HG03039 (cell line): ENCODE measurements at regions not wholly inside any gene's neighbourhood (a gene's known extent, or its start where the extent isn't known, plus 50 kb on each side); places are given as distances from the start of the nearest gene placed in this dataset.
"Not testable (repeated sequence)": the region's sequence is repeated elsewhere in the genome, so short reads cannot be mapped to it uniquely, and the experiment has no call there.

Experiments used
- ATAC-seq: cut with Tn5 transposase; IDR thresholded peaks from one replicate; pipeline ENCODE4 v1.9.1; 2021; ENCODE audit warnings: mild to moderate bottlenecking, moderate library complexity; ENCODE audit not compliant: unreplicated experiment

GRCh38 chr10:34016576-34016975 lies 682.1 kb upstream of the NRP1 start:
- no peak for ATAC-seq

- ATAC-seq, result no peak
These were observed 681.2 kb upstream of the NRP1 start for GRCh38 chr10:34015700-34016099.

- ATAC-seq, result no peak
These were observed 678.8 kb upstream of the NRP1 start for GRCh38 chr10:34013235-34013634.

GRCh38 chr10:34010891-34011290 lies 676.4 kb upstream of the NRP1 start:
- no peak for ATAC-seq

- not testable (repeated sequence) for ATAC-seq
These were observed 675.8 kb upstream of the NRP1 start for GRCh38 chr10:34010228-34010627.

- ATAC-seq, result no peak
These were observed 674.2 kb upstream of the NRP1 start for GRCh38 chr10:34008656-34009055.

- no peak for ATAC-seq
These were observed 672.0 kb upstream of the NRP1 start for GRCh38 chr10:34006471-34006870.

- ATAC-seq, result no peak
These were observed 669.1 kb upstream of the NRP1 start for GRCh38 chr10:34003561-34003960.

- no peak for ATAC-seq
These were observed 668.4 kb upstream of the NRP1 start for GRCh38 chr10:34002896-34003295.

- ATAC-seq, result no peak
These were observed 667.4 kb upstream of the NRP1 start for GRCh38 chr10:34001831-34002230.

GRCh38 chr10:34001087-34001580 lies 666.7 kb upstream of the NRP1 start:
- ATAC-seq, result no peak

- ATAC-seq, result no peak
These were observed 659.5 kb upstream of the NRP1 start for GRCh38 chr10:33993917-33994316.

GRCh38 chr10:33991924-33992323 lies 657.5 kb upstream of the NRP1 start:
- no peak for ATAC-seq

GRCh38 chr10:33986515-33986914 lies 652.0 kb upstream of the NRP1 start:
- no peak for ATAC-seq

- no peak for ATAC-seq
These were observed 651.5 kb upstream of the NRP1 start for GRCh38 chr10:33986016-33986415.

GRCh38 chr10:33982995-33983394 lies 648.5 kb upstream of the NRP1 start:
- no peak for ATAC-seq

GRCh38 chr10:33981301-33981700 lies 646.8 kb upstream of the NRP1 start:
- no peak for ATAC-seq

- no peak for ATAC-seq
These were observed 644.7 kb upstream of the NRP1 start for GRCh38 chr10:33979195-33979594.

- ATAC-seq, result no peak
These were observed 641.0 kb upstream of the NRP1 start for GRCh38 chr10:33975481-33975880.

GRCh38 chr10:33974976-33975478 lies 640.6 kb upstream of the NRP1 start:
- no peak for ATAC-seq

GRCh38 chr10:33968983-33969382 lies 634.5 kb upstream of the NRP1 start:
- no peak for ATAC-seq

- ATAC-seq, result no peak
These were observed 633.2 kb upstream of the NRP1 start for GRCh38 chr10:33967606-33968120.

- ATAC-seq, result no peak
These were observed 632.5 kb upstream of the NRP1 start for GRCh38 chr10:33966946-33967345.
